Stimulated activated CD4-positive, alpha-beta T cell treated with anti-CD3 and anti-CD28 coated beads, Interleukin-4, amount 100 ng/mL, for 48 hours (primary cell): ENCODE measurements at regions not wholly inside any gene's neighbourhood (a gene's known extent, or its start where the extent isn't known, plus 50 kb on each side); places are given as distances from the start of the nearest gene placed in this dataset.

Source experiments
- DNase-seq, 2 donors: peaks; one replicate each; pipeline ENCODE4 v3.0.0-alpha.2; 2020; ENCODE audit warnings: low read depth in 2 of 2

DNA sequence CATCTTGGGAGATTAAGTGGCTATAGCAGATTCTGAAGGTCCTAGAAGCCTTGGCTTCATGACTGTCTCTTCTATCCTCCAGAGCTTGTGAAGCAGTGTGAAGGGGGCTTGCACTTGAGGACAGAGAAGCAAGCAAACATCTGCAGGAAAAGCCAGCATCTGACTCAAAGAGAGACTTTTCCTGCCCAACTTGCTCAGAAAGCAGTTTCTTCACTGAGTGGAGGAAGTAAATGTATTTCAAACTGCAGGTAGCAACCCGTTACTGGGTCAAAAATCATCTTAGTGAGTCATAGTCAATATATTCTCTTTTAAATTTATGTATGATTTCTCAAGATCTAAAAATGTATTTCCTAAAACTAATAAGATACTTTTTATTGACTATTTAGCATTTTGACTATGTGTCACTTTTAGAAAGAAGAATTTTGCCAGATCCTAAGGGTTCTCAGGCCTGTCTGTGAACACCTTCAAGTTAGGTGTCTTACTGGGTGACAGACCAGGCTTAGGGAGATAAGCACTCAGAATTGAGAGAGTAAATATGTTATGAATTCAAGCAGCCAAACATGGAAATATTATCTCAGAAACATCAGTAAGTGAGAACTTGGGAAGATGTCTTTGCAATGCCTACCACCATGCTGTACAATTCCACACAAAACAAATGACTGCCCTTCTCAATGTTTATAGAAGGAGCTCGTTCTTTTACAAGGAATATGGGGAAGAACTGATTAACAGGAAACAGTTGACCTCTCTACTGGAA is 72.6 kb upstream of the DMAC1 start:
- DNase-seq = no peak

DNA sequence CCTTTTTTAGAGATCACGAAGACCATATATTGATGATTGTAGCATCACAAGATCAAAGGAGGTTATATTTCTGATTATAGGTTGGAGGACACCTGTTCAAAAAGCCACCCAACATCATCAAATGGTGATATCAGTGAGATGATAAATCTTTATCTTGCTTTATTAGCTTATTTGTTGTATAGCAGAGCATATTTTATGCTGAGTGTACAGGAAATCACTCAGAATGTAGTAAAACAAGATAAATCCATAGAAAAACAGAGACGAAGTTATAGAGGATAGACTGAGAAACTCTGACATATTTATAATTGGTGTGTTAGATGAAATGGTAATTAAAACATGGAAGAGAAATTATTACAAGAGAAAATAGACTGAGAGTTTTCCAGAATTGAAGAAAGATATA is 69.8 kb upstream of the DMAC1 start:
- no peak for DNase-seq

DNA sequence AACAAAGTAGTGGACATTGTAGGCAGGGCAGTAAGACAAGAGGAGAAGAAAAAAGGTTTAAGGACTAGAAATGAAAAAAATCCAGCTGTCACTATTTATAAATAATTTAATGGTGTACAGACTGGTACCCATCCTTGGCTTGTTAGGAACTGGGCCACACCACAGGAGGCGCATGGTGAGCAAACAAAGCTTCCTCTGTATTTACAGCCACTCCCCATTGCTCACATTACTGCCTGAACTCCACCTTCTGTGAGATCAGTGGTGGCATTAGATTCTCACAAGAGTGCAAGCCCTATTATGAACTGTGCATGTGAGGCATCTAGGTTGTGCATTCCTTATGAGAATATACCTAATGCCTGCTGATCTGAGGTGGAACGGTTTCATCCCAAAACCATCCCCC is 62.6 kb upstream of the DMAC1 start:
- DNase-seq = no peak

DNA sequence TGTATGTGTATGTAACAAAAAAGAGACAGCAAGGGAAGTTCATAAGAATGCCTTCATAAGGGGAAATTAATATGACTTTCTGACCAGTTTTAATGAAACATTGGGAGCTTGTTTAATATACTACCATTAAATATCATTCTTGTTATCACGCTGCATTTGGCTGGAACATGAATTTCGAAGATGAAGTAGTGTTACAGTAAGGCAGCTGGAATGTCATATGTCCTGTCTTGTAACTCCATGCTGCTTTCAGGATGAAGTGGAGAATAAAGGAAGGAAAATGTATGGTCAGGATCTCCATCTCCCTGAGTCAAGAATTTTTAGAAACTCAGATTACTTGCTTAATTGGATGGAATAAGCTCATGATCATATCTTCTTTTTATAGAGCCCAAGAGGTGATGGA is 61.5 kb upstream of the DMAC1 start:
- DNase-seq = no peak

DNA sequence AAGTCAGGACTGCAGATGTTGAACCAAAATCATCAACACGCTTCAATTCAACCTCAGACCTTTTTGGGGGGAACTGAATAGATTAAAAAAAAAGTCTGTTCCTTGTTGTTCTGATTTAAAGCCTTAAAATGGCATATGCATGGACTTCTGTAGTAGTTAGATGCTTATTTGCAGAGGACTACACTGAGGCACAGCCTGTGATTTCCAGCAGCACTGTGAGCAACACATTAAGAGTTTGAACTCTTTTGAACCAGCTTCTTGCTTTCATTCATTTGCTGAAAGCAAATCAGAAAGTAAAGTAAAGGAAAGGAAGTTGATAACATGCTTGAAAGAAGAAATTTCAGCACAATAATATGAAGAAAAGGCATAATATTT is 60.7 kb upstream of the DMAC1 start:
- no peak for DNase-seq

DNA sequence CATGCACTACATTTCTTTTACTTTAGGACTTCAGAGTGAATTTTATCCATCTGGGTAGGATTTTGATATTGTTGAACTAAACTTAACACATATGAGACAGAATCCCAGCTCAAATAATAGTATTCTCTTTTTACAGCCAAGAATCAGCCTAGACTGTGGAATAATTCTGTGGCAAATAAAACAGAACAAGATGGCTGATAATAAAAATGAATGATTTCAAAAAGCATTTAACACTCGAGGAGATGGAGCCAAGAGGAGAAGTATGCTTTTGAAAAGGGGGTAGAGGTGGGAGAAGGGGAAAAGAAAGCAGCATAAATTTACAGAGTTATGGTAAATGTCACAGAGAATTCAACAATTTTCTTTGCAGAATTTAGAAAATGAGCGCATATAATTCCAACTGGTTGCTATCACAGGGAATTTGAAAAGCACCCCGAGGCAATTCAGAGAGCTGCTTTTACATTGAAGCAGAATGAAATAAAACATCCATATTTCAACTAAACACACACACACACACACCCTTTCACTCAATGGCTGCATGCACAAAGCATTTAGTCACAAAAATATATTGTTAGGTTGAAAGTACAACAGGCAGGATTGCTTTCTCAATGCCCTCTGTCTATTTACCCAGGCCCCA is 60.2 kb upstream of the DMAC1 start:
- DNase-seq = no peak

DNA sequence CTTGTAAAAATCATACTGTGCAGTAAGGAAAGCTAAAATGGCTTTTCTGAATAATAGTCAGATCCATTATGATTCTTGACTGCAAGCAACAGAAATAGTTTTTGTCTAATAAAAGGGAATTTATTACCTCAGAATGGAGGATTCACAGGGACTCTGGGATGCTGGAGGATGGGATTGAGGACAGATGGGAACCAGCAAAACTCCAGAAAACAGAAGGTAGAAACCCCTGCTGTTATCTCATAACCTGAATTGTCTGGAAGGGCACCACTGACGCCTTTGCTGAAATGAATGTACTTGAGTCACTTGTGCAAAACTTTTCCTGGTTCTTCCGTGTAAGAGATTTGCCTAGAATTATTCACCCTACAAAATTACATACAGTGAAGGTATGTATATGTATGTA is 58.6 kb upstream of the DMAC1 start:
- no peak for DNase-seq

DNA sequence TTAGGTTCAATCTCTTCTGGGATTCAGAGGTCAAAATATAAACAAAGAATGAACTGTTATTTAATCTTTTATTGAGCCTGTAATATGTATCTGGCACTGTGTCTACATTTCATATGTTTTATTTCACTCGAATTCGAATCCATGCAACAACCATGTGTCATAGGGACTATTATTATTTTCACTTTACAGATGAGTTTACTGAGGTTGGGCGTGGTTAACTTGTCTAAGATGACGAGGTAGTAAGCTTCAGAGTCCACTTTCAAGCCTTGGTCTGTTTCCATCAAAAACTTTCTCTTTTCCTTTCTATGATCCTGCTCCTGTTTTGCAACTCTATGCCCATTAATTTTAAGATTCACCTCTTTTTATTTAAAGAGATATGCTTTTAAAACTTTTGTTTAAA is 55.2 kb upstream of the DMAC1 start:
- DNase-seq = no peak
